CD4-positive, alpha-beta T cell treated with Interleukin-21 for 1 hour (primary cell): ENCODE measurements at regions not wholly inside any gene's neighbourhood (a gene's known extent, or its start where the extent isn't known, plus 50 kb on each side); places are given as distances from the start of the nearest gene placed in this dataset.
"Not testable (repeated sequence)": the region's sequence is repeated elsewhere in the genome, so short reads cannot be mapped to it uniquely, and the experiment has no call there.

Source experiments
- DNase-seq: peaks from one replicate; pipeline ENCODE4 v3.0.0-alpha.2; 2020

DNA sequence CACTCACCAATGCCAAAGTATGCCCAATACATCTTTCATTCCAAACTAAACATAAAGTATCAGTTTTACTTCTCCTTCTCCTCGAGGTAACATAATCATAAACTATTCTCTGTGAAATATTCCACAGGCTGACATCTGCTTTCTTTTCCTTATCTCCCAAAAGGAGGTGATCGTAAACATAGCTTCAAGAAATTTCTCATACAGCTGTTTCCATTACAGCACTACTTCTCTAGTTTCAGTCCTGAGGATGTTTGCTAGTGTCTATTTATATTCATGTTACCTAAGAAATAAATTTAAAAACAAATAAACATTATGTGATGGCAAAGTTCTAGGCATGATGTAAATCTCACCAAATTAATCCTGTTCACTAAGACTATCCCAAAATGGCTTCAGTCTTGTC is 90.1 kb upstream of the CPSF6 start:
- DNase-seq, result no peak

DNA sequence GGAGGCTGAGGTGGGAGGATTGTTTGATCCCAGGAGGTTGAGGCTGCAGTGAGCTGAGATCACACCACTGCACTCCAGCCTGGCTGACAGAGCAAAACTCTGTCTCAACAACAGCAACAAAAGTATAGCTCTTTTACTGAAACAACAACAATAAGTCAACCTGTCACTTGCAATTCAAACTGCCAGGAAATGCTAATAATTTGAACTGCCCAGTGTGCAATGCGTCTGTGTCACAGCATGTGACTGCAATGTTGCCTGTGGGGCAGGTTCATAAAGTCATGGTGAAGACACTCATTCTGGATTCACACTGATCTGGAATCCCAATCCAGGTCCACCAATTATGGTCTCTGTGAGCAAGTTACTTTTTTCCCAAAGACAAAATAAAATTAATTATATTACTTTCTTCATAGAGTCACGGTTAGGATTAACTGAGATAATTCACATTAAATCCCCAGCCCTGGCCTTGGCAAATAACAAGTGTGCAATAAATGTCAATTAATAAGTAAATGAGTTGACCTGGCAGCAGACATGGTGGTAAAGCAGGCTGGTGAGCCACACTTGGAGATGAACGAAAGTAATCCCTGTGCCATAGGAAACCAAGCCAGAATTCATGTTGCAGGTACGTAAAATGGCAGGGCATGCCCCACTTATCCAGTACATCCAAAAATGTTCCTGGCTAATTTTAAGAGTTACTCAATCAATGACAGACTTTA is 89.1 kb upstream of the CPSF6 start:
- DNase-seq, result no peak

DNA sequence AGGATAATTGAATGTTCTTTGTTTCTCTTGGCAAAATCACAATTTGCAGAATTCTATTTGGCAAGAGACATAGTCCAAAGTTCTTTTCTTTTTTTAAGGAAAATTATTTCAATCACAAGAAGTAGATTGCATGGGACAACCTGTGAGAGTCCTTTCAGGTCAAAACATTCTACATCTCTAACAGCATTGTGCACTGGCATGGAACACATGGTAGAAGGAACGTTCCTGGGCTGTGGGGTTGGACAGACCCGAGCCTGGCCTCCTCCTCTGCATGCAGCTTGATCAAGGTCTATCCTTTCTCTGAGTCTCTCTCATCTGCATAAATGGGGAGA is 88.6 kb upstream of the CPSF6 start:
- no peak for DNase-seq

DNA sequence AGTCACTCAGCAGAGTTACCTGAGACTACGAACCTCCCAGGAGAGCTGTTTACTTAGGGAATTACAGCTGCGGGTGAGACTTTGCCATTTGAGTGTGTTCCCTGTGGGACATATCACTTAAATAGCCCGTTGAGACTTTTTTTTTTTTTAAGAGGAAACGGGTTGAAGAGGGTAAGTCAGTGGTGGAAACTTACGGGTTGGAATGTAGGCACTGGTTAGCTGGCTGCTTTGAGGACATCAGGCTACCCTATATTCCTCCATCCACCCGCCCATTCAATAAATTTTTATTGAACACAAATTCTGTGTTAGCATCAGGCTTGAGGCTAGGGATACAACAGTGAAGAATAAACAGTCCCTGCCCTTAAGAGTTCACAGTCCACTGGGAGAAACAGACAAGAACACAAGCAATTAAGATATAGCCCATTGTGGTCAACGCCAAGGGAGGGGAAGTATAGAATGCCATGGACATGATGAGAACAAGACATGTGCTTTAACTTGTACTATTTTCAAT is 88.1 kb upstream of the CPSF6 start:
- DNase-seq, result no peak

DNA sequence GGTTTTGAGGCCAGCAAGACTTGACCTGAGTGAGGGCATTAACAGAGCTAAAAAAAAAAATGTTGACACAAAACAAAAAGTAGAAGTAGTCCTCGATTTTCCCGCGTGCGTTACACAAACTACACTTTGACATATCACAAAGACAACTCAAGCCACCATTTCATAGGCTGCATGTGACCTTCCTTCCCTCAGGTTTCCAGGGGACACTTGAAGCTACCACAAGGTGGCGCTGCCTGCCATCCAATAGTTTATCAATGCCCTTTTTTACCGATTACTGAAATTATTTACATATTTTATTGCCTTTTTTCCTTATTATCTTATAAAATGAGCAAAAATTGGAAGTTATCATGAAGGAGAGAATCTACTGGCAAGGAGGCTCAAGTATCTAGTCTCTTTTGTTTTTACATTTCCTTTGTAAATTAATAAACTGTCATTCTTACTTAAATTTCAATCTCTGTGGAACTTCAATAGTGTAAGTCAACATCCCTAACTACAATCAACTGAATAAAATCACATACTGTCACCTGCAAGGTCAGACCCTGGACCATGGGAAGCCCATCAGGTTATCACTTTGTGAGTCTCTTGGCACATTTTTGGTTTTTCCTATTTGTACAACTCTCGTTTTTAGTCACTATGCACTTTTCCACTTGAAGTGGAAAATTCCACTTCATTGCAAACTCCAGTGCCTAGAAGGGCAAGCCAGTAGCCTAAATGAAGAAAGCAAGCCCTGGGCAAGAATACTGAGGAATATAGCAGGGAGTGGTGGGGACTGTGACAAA is 84.6 kb upstream of the CPSF6 start:
- DNase-seq, result peak; percentile 80

DNA sequence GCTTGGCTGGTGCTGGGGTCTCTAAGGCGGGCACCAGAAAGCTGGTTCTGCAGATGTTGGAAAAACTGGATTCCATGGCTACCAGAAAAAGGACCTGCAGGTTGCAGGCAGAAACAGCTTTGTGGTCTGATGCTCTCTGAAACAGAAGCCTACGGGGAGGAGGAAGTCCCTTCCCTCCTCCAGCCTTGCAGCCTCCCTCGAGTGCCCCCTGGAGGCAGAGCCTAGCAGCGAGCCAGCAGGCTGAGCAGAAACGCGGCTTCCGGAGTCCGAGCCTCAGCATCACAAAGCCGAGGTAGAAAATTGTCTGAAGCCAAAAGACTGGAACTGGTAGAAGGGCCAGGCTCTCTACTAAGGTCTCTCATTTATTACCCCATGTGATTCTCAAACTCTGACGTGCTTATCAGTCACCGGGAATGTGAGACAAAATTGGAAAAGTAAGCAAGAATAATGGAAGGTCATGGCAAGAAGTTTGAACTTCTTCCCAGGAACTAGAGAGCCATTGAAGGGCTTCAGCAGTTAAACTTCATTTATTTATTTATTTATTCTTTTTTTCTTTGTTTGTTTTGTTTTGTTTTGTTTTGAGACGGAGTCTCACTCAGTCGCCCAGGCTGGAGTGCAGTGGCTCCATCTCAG is 82.2 kb upstream of the CPSF6 start:
- peak; percentile 89 for DNase-seq

DNA sequence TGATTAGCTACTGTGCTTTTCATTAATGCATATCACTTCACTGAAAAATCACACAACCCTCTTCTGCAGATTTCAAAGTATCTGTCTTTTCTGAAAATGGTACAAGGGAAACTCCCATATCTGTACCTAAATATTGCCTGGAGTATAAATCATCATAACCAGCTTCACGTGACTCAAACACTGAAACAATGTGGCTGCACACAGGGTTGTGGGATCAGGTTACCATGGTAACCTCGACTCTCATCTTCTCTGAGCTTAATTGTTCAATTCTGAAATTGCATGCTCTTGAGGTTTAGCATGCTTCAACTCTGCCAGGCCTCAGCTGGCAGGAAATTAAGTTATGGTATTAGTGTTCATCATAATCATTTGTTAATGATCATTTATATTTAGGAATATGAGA is 77.5 kb upstream of the CPSF6 start:
- peak; percentile 55 for DNase-seq

DNA sequence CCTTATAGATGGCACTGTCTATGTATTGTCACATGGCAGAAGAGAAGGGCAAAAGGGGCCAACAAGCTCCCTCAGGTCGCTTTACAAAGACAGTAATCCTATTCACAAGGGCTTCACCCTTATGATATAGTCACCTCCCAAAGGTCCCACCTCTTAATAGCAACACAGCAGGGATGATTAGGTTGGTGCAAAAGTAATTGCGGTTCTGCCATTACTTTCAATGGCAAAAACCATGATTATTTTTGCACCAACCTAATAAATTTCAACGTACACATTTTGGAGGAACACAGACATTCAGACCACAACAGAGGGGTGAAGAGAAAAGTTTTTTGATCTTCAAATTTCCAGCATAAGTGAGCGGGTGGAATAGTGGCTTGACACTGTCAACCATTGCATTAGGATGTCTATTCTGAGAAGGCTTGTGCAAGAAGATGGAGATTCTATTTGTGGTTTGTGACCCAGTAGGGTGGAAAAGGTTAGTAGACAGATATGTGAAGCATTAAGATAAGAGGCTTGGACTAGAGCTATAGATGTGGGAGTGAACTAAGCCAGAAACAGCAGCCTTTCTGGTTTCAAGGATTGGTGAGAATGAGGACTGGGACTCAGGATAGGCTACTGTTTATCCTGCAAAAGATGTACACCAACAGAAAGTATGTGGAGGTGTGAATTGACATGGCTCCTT is 75.5 kb upstream of the CPSF6 start:
- no peak for DNase-seq

DNA sequence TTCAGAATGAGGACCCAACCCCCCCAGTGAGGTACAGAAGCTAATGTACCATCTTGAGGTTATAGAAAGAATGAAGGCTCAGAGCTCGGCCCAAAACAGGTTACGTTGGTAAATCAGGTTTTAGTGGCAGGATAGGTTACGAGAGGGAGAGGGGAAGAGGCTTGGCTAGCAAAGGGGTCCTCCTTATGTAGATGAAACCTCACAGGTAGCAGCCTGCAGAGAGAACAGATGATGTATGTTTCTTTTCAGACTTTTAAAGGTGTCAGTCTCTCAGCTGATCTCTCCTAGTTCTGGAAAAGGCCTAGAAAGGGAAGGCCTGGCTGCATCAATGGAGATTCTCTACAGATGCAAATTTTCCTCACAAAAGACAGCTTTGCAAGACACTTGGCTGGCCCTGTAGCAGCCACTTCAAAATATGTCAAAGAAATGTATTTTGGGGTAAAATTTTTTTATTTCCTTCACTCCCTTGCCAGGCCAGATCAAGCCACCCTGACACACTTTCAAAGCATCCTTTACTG is 71.7 kb upstream of the CPSF6 start:
- no peak for DNase-seq

DNA sequence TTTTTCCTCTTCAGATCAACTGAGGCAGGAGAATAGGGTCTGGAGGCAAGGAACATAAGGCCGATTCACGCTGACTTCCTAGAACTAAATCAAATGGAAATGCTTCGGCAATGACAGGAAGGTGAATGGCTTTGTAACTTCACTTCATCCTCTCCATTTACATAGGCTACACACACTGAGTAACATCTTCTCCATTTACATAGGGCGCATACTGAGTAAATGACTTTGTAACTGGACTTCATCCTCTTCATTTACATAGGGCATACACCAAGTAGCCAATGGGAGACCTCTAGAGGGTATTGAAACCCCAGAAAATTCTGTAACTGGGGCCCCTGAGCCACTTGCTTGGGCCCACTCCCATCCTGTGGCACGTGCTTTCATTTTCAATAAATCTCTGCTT is 71.0 kb upstream of the CPSF6 start:
- no peak for DNase-seq

DNA sequence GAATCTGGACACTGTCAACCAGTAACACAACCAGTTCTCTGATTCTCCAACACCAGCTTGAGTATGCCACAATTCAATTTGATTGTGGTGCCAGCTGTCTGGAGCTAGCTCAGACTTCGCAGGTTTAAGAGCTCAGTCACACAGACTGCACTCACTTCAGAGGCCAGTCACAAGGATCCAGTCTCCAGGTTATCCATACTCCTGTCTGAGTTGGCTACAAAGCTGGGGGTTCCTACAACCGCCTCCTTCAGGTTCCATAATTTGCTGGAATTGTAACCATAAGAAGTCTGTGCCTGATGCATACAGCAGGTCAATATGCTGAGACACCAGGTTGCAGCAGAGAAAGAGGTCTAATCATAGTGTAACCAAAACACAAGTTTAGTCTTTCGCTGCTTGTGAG is 70.5 kb upstream of the CPSF6 start:
- DNase-seq, result no peak

DNA sequence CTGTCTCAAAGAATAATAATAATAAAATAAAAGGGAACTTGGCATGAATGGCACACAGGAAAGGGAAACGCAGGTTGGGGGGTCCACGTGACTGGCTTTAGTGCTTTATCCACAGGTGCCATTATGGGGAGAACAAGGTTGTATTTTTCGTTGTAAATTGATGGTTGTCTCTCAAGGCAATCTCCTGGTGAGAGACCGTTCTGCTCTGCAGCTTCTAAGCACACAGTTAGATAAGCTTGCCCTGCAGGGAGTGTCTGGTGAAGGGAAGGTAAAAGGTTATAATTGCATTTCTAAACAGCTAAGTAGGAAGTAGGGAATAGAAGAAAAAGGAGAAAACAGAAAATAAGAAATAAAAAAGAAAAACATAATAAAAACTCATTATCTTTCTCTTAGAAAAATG is 69.1 kb upstream of the CPSF6 start:
- no peak for DNase-seq

DNA sequence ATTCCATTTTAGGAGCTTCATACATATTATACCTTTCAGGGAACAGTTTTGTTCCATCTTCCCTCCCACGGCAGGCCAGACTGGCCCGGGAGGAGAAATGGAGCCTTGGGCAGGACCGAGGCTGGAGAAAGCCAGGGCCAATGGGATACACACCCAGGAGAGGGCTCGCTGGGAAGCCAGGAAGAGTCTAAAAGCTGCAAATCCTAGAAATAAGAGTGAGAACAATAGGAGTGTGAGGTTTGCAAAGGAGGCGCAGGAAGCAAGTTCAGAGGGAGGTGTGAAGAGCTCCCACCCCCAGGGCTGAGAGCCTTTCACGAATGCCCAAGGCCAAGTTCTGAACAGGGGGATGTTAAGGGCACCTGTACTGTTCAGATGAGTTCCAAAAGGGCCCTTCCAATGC is 67.5 kb upstream of the CPSF6 start:
- no peak for DNase-seq

DNA sequence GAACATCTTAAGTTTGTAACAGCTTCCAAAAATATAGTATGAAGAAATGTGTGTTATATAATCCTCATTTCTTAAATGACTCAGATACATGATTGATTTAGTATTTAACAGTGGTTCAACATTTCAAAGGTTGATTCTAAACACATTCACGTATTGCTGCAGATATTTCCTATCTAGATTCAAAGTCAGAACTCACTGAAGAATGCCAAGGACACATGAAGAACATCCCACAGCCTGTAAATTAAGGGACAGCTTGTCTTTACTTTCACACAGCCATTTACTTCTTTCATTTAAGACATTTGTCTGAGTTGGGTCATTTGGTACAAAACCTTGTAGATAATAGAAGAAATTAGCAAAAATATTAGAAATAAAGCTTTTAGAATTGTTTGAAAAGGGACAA is 66.9 kb upstream of the CPSF6 start:
- DNase-seq, result no peak

DNA sequence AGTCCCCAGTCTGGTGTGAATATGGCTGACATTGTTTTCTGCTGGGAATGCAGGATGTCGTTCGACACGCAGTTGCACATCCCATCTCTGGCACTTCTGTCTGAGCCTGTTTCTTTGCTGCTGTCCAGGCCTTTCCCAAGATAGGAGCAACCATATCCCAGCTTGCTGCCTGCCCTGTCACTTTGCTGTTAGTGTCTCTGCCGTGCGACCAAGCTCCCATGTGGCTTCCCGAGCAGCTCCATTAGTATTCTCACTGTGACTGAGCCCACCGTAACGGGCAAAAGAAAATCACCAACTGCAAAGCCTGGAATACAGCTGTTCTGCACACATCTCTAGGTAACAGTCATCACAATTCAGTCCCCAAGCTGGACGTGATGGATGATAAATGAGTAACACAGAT is 66.0 kb upstream of the CPSF6 start:
- DNase-seq, result no peak

DNA sequence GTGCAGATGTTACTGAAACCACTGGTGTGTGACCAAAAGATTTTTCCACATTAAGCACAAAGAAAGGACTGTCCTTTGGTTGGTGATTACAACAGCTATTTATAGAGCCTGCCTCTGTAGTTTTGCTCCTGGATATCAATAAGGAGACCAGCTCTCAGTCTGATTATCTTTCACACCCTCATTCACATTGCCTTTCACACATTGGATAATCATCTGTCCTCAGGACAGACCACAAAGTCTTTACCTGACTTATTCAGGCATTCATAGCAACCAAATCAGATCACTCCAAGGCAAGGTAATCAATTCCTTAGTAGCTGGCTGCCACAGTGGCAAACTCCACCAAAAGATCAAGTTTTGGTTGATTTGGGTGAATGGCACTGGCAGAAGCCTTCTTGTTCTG is 59.6 kb upstream of the CPSF6 start:
- DNase-seq, result no peak

DNA sequence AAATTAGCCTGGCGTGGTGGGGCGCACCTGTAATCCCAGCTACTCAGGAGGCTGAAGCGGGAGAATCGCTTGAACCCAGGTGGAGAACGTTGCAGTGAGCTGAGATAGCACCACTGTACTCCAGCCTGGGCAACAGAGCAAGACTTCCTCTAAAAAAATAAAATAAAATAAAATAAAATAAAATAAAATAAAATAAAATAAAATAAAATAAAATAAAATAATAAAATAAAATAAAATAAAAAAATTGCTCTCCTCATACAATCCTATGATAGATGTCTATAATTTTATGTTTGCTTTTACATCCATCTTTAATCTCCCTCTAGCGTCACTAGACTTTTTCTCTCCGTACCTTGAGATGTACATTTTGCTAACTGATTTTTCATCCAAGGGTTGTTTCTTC is 51.8 kb upstream of the CPSF6 start:
- not testable (repeated sequence) for DNase-seq

DNA sequence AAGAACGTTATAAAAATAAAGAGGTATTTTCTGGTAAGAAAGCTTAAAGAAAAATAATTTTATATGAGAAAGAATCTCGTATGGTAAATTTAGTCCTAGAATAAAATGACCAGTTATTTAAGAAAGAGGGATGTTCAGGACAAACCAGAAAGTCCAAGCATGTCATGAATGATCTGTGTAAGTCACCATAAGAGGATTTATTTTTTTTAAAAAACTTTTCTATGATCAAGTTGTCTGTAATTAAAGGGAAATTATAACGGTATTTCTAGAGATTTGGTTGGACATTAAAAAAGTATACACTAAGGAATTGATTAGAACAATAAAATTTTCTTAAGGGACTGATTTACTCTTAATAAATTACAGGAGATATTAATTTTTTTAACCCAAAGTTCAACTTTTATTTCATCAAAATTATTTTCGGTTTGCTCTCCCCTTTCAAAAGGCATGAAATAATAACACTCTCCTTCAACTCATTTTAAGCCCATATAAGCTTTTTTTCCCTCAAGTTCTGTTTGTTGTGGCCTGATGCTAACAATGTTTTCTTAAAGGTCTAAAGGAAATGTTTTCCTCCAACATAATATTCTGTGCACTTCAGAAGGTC is 49.9 kb upstream of the CPSF6 start:
- no peak for DNase-seq
